SK-N-SH treated with all-trans-retinoic acid at 6 μM for 48 hours (cell line): ENCODE measurements at regions not wholly inside any gene's neighbourhood (a gene's known extent, or its start where the extent isn't known, plus 50 kb on each side); places are given as distances from the start of the nearest gene placed in this dataset.

Experiments used
- ATAC-seq: fragments of 200-7000 bp; cut with Tn5 transposase; 3 replicates; pipeline ENCODE4 v1.9.1; 2020; ENCODE audit warnings: mild to moderate bottlenecking, moderate library complexity
- CSRNP3 ChIP-seq: fragments of 250-450 bp; sonication (Bioruptor Pico); IDR thresholded peaks from 2 replicates; pipeline ENCODE4 v1.5.1; 2021; ENCODE audit warnings: mild to moderate bottlenecking, moderate library complexity
- ESRRG ChIP-seq: fragments of 250-450 bp; sonication (Bioruptor Pico); IDR thresholded peaks from 2 replicates; pipeline ENCODE4 v1.6.1; 2021; ENCODE audit warnings: mild to moderate bottlenecking
- GLIS3 ChIP-seq: fragments of 250-450 bp; sonication (Bioruptor Pico); IDR thresholded peaks from 2 replicates; pipeline ENCODE4 v1.5.0; 2020; ENCODE audit warnings: mild to moderate bottlenecking, moderate library complexity
- ISL1 ChIP-seq: fragments of 250-450 bp; sonication (Bioruptor Pico); IDR thresholded peaks from 2 replicates; pipeline ENCODE4 v2.1.2; 2022; ENCODE audit warnings: mild to moderate bottlenecking, moderate library complexity
- OSR1 ChIP-seq: fragments of 250-450 bp; sonication (Bioruptor Pico); IDR thresholded peaks from 2 replicates; pipeline ENCODE4 v1.8.0; 2022; ENCODE audit warnings: moderate library complexity, mild to moderate bottlenecking, inconsistent platforms
- PATZ1 ChIP-seq: fragments of 250-450 bp; sonication (Bioruptor Pico); IDR thresholded peaks from 2 replicates; pipeline ENCODE4 v1.8.0; 2020; ENCODE audit warnings: mild to moderate bottlenecking, moderate library complexity, borderline replicate concordance
- PPARA ChIP-seq: fragments of 250-450 bp; sonication (Bioruptor Pico); IDR thresholded peaks from 2 replicates; pipeline ENCODE4 v1.5.0; 2020; ENCODE audit warnings: mild to moderate bottlenecking, borderline replicate concordance
- RARB ChIP-seq: fragments of 250-450 bp; sonication (Bioruptor Pico); IDR thresholded peaks from 2 replicates; pipeline ENCODE4 v1.8.0; 2021; ENCODE audit warnings: mild to moderate bottlenecking, moderate library complexity
- SNAI2 ChIP-seq: fragments of 250-450 bp; sonication (Bioruptor Pico); IDR thresholded peaks from 2 replicates; pipeline ENCODE4 v1.5.0; 2020; ENCODE audit warnings: mild to moderate bottlenecking, moderate library complexity
- TCF4 ChIP-seq: fragments of 250-450 bp; sonication (Bioruptor Pico); IDR thresholded peaks from 2 replicates; pipeline ENCODE4 v1.8.0; 2021; ENCODE audit warnings: mild to moderate bottlenecking, moderate library complexity, borderline replicate concordance
- TOX ChIP-seq: fragments of 250-450 bp; sonication (Bioruptor Pico); IDR thresholded peaks from 2 replicates; pipeline ENCODE4 v1.8.0; 2021; ENCODE audit warnings: mild to moderate bottlenecking, moderate library complexity, borderline replicate concordance
- TSHZ2 ChIP-seq: fragments of 250-450 bp; sonication (Bioruptor Pico); IDR thresholded peaks from 2 replicates; pipeline ENCODE4 v1.5.0; 2020; ENCODE audit warnings: mild to moderate bottlenecking, moderate library complexity
- ZC3H10 ChIP-seq: fragments of 250-450 bp; sonication (Bioruptor Pico); IDR thresholded peaks from 2 replicates; pipeline ENCODE4 v1.5.1; 2021; ENCODE audit warnings: mild to moderate bottlenecking, moderate library complexity
- ZFP3 ChIP-seq: fragments of 250-450 bp; sonication (Bioruptor Pico); IDR thresholded peaks from 2 replicates; pipeline ENCODE4 v1.5.0; 2020; ENCODE audit warnings: mild to moderate bottlenecking, moderate library complexity
- ZFP30 ChIP-seq: fragments of 450-650 bp; formaldehyde crosslinking; IDR thresholded peaks from 2 replicates; pipeline ENCODE4 v1.5.0; 2022; ENCODE audit warnings: mild to moderate bottlenecking, moderate library complexity
- ZNF565 ChIP-seq: fragments of 450-650 bp; formaldehyde crosslinking; conservative IDR thresholded peaks from 2 replicates; pipeline ENCODE4 v1.5.0; 2020; ENCODE audit warnings: low read depth, mild to moderate bottlenecking, moderate library complexity
- ZNF70 ChIP-seq: fragments of 450-650 bp; formaldehyde crosslinking; IDR thresholded peaks from 2 replicates; pipeline ENCODE4 v1.5.0; 2020; ENCODE audit warnings: mild to moderate bottlenecking, moderate library complexity
- ZNF8 ChIP-seq: fragments of 450-650 bp; formaldehyde crosslinking; IDR thresholded peaks from 2 replicates; pipeline ENCODE4 v1.5.0; 2020; ENCODE audit warnings: mild to moderate bottlenecking, moderate library complexity
- TF ChIP-seq, protein P1 (sequence below): fragments of 250-450 bp; sonication (Bioruptor Pico); IDR thresholded peaks from 2 replicates; pipeline ENCODE4 v1.8.0; 2021; ENCODE audit warnings: low read depth, mild to moderate bottlenecking, moderate library complexity, borderline replicate concordance

DNA sequence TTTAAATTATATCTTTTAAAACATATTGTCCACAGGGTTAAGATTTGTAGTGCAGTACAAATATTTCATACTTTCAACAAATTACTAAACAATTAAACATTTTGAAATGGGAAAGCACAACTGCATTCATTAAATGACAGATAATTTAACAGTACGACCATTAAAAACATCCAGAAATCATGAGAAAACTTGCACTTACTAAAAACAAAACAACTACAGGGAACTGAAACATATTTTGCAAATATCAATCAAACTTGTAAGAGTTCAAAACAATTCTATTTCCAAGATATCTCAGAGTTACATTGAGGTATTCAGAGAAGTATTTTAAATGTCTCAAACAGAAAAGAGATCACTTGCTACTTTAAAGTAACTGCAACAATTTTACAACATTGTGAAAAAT lies 478.5 kb upstream of the PCDH10 start:
- no peak for ATAC-seq
- TF ChIP-seq ZNF8, result no peak
- no peak for TF ChIP-seq ZNF70 (CRISPR knock-in tag)
- TF ChIP-seq ESRRG (CRISPR knock-in tag), result no peak
- TF ChIP-seq CSRNP3, result no peak
- TF ChIP-seq TOX (CRISPR knock-in tag), result no peak
- no peak for TF ChIP-seq ISL1 (CRISPR knock-in tag)
- TF ChIP-seq ZC3H10 (CRISPR knock-in tag), result no peak
- TF ChIP-seq RARB, result no peak
- TF ChIP-seq TSHZ2 (CRISPR knock-in tag), result no peak
- TF ChIP-seq, protein P1, sequence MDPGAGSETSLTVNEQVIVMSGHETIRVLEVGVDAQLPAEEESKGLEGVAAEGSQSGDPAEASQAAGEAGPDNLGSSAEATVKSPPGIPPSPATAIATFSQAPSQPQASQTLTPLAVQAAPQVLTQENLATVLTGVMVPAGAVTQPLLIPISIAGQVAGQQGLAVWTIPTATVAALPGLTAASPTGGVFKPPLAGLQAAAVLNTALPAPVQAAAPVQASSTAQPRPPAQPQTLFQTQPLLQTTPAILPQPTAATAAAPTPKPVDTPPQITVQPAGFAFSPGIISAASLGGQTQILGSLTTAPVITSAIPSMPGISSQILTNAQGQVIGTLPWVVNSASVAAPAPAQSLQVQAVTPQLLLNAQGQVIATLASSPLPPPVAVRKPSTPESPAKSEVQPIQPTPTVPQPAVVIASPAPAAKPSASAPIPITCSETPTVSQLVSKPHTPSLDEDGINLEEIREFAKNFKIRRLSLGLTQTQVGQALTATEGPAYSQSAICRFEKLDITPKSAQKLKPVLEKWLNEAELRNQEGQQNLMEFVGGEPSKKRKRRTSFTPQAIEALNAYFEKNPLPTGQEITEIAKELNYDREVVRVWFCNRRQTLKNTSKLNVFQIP (CRISPR knock-in tag), result no peak
- TF ChIP-seq ZNF565 (CRISPR knock-in tag), result no peak
- TF ChIP-seq TCF4 (CRISPR knock-in tag), result no peak
- TF ChIP-seq ZFP3 (CRISPR knock-in tag), result no peak
- TF ChIP-seq GLIS3 (CRISPR knock-in tag), result no peak
- TF ChIP-seq SNAI2, result no peak
- no peak for TF ChIP-seq OSR1 (CRISPR knock-in tag)

- ATAC-seq, result no peak
Measured at GRCh38 chr4:132683957-132684356, 465.1 kb upstream of the PCDH10 start.

More at GRCh38 chr4:132683957-132684356, 465.1 kb upstream of the PCDH10 start:
- no peak for TF ChIP-seq ZFP30 (CRISPR knock-in tag)
- no peak for TF ChIP-seq TSHZ2 (CRISPR knock-in tag)
- TF ChIP-seq, protein P1 (CRISPR knock-in tag), result no peak
- no peak for TF ChIP-seq ESRRG (CRISPR knock-in tag)
- no peak for TF ChIP-seq CSRNP3
- TF ChIP-seq ISL1 (CRISPR knock-in tag), result no peak
- TF ChIP-seq TOX (CRISPR knock-in tag), result no peak
- TF ChIP-seq PPARA (CRISPR knock-in tag), result no peak
- TF ChIP-seq ZNF8, result no peak
- TF ChIP-seq PATZ1, result no peak
- TF ChIP-seq ZC3H10 (CRISPR knock-in tag), result no peak
